Epithelial cell of proximal tubule (primary cell): ENCODE measurements at regions not wholly inside any gene's neighbourhood (a gene's known extent, or its start where the extent isn't known, plus 50 kb on each side); places are given as distances from the start of the nearest gene placed in this dataset.
"Not testable (repeated sequence)": the region's sequence is repeated elsewhere in the genome, so short reads cannot be mapped to it uniquely, and the experiment has no call there.

Experiments
- DNase-seq: peaks from one replicate; pipeline ENCODE4 v3.0.0-alpha.2; 2011; ENCODE audit warnings: low read depth
- H3K4me3 ChIP-seq: 2 replicates; pipeline ENCODE4 v1.5.1; 2011; ENCODE audit warnings: low read depth, mild to moderate bottlenecking, low read length
- CTCF ChIP-seq: conservative IDR thresholded peaks from 2 replicates; pipeline ENCODE4 v1.5.1; 2012; ENCODE audit warnings: low read depth, mild to moderate bottlenecking, low read length

DNA sequence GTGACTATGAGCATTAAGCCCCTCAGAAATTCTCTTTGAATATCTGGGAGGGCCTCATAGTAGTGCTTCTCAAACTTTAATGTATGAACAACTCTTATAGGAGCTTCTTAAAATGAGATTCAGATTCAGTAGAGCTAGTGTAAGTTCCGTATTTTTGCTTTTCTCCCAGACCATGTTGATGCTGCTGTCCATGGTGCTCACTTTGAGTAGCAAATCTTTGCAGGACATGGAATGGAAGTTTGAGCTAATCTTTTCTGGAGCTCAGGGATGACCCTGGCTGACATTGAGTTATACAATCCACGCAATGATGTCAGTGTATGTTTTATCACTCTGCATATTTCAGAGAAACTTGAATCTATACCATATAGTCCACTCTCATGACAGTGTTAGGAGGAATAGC lies 134.2 kb downstream of the OTOL1 start:
- no peak for DNase-seq
- no peak overlapping the region for H3K4me3 ChIP-seq
- TF ChIP-seq CTCF = no peak

- no peak for TF ChIP-seq CTCF
- no peak for DNase-seq
- H3K4me3 ChIP-seq = no peak overlapping the region
These were observed 134.9 kb downstream of the OTOL1 start for GRCh38 chr3:161631536-161631935.

- H3K4me3 ChIP-seq = no peak overlapping the region
- no peak for DNase-seq
- TF ChIP-seq CTCF = no peak
These were observed 141.0 kb downstream of the OTOL1 start for GRCh38 chr3:161637559-161637958.

DNA sequence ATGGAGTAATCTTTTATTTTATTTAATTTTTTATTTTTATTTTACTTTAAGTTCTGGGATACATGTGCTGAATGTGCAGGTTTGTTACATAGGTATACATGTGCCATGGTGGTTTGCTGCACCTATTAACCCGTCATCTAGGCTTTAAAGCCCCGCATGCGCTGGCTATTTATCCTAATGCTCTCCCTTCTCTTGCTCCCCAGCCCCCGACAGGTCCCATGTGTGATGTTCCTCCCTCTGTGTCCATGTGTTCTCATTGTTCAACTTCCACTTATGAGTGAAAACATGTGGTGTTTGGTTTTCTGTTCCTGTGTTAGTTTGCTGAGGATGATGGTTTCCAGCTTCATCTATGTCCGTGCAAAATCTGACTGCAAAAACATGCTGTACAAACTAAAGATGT lies 142.5 kb downstream of the OTOL1 start:
- not testable (repeated sequence) for H3K4me3 ChIP-seq, DNase-seq

- H3K4me3 ChIP-seq = no peak overlapping the region
- no peak for DNase-seq
- TF ChIP-seq CTCF = no peak
These were observed 143.6 kb downstream of the OTOL1 start for GRCh38 chr3:161640181-161640580.

- no peak for DNase-seq
- no peak overlapping the region for H3K4me3 ChIP-seq
- no peak for TF ChIP-seq CTCF
These were observed 144.7 kb downstream of the OTOL1 start for GRCh38 chr3:161641287-161641686.

DNA sequence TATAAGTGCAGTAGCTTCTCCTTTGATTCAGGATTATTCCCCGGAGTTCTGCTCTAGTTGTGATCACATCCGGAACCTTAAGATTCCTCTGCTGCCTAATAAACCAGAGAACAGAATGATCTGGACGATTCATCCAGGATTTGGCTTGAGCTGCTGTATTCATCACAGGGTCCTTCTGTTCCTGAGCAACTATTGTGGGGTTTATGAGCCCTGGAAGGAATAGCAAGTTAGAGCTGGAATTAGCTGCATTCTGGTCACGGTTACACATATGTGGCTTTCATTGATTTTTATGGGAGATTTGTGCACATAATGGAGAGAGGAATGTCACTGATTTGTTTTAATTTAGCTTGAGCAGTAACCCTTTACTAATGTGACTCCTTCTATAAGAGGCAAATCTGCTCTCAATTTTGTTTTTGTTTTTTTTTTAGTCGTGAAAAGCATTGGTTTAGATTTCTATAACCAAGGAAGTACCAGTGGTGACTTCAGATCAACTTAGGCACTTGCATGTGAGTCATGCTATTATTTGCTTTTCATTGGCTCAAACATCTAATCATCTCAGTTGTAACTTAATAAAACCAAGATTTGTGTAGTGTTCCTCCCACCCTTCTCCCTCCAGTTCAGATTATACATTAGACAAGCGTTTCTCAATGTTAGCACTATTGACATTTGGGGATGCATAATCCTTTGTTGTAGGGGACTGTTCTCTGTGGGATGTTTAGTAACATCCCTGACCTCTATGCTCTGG lies 148.5 kb downstream of the OTOL1 start:
- H3K4me3 ChIP-seq = no peak overlapping the region
- no peak for DNase-seq
- no peak for TF ChIP-seq CTCF
